A204.1 (cell line): ENCODE measurements at regions not wholly inside any gene's neighbourhood (a gene's known extent, or its start where the extent isn't known, plus 50 kb on each side); places are given as distances from the start of the nearest gene placed in this dataset.
A peak's percentile ranks its signal among the peaks of the same experiment; 100 is the strongest.

ENCODE experiments used
- FAIRE-seq: peaks from 2 replicates; lab custom pipeline; 2012; peaks lifted over from hg19 to GRCh38; lab: Jason Lieb, UNC

- no peak for FAIRE-seq
Observed at GRCh38 chr9:38154501-38155421, 85.7 kb upstream of the SHB start.

GRCh38 chr9:38153910-38154291 lies 84.9 kb upstream of the SHB start:
- FAIRE-seq, result no peak

DNA sequence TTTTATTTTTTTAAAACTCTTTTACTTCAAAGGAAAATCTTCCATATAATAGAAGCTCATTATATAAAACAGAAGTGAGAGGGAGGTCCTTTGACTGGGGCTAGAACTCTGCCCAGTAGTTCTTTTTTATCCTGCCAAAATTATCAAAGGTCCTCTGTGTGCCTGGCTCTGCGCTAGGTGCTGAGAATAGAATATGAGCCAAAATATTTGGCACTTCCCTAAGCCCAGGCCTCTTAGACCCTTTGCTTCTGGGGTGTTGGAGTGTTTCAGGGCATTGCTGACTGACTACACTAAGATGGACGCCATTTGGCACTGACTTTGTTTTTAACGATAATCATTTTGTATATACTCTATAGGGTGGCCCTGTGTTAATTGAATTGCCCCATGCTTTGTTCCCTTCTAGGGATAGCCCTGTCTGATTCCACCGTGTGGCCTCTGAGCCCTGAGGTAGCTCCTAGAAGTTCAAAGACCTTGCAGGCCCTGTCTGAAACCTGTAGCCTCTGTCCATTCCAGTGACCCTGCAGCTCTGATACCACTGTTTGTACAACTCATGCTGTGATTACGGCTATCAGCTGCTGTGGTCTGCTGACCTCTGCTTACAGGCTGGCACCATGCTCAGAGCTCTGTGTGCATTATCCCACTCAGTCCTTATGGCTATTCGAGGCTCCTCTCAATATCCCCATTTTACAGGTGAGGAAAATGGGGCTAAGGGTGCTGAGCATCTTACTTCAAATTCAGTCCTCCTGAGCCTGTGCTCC lies 84.3 kb upstream of the SHB start:
- no peak for FAIRE-seq

- no peak for FAIRE-seq
Observed at GRCh38 chr9:38149647-38150046, 80.6 kb upstream of the SHB start.

- FAIRE-seq, result no peak
Observed at GRCh38 chr9:38146844-38147243, 77.8 kb upstream of the SHB start.

- no peak for FAIRE-seq
Observed at GRCh38 chr9:38145526-38146053, 76.6 kb upstream of the SHB start.

DNA sequence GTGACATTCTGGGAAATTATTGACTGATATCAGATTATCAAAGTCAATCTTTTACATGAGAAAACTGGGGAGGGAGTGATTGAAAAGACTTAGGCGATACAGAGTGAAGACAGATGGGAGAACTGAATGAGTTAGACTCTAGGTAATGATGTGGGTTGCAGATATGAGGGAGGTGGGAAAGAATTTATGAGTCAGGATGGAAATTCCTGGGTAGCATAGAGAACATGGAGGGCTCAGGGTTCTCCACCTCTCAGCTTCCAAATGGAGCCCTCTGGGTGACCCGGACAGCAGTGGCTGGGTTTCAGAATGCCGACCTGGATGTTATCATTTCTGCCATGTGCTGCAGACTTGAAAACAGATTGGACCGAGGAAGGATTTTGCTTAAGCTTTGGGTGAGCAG lies 75.4 kb upstream of the SHB start:
- FAIRE-seq, result no peak

DNA sequence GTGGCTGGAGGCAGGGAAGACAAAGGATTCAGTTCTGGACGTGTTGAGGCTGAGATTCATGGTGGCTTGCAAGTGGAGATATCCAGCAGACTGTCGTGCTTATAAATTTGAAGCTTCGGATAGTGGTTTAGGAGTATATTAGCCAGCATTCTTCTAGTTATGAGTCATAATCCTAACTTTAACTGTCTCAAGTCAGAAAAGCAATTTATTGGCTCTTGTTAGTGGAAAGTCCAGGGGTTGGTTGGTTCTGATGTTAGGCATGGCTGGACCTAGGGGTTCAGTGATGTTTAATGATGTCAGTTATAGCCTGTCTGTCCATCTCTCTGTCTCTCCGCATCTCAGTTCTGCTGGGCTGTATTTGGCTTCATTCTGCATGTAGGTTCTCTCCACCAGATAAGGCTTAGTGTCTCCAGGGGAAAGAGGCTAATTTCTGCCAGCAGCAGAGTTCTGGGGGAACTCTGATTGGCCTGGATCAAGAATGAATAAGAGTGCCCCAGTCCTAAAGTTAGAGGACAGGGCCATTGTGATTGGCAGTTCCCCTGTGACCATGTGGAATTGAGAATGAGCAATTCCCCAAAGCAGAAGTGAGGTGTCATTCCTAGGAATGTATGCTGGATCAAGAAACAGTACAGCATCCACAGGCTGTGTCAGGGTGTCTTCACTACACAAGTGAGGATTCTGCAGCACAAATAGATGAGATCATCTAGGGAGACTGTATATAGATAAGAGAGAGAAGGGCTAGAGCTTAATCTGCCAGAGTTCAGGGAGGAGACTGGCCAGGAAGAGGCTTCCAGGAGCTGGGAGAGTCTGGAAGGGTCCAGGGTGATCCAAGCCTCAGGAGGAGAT lies 72.9 kb upstream of the SHB start:
- FAIRE-seq, result no peak

DNA sequence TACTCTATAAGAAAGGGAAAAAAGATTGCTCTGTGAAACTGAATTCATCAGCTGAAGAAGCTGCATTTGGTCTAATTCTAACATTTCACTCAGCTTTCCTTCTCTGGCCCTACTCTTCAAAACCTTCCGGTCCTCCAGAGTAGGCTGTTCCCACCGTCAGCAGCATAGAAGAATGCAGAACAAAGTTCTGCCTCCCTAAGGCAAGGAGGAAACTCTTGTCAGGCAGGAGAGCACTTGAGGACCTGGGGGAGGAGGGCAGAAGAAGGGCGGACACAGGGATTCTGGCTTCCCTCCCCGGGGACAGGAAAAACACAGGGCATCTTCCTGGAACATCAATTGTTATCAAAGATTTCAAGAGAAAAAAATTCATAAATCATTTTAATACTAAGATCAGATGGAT lies 69.2 kb upstream of the SHB start:
- FAIRE-seq, result no peak

DNA sequence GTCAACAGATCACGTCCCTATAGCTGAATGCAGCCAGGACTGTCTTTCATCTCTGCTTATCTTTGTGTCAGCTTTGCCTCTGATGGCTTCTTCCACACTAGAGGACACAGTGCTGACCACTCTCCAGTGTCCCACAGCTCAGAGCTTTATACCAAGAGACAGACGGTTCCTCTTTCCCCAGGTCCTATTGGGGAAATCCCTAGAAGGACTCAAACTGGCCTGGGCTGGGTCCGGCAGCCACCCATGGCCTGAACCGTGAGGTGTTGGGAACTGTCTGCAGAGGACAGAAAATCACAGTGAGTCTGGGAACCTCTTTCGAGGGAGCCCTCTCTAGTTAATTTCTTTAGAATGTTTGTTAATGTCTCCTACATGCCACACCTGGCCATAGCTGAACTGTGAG lies 68.3 kb upstream of the SHB start:
- no peak for FAIRE-seq

- FAIRE-seq, result no peak
Observed at GRCh38 chr9:38136386-38136785, 67.4 kb upstream of the SHB start.

GRCh38 chr9:38134611-38135237 lies 65.7 kb upstream of the SHB start:
- FAIRE-seq, result no peak

- FAIRE-seq, result peak; percentile 61
Observed at GRCh38 chr9:38133595-38133994, 64.6 kb upstream of the SHB start.

DNA sequence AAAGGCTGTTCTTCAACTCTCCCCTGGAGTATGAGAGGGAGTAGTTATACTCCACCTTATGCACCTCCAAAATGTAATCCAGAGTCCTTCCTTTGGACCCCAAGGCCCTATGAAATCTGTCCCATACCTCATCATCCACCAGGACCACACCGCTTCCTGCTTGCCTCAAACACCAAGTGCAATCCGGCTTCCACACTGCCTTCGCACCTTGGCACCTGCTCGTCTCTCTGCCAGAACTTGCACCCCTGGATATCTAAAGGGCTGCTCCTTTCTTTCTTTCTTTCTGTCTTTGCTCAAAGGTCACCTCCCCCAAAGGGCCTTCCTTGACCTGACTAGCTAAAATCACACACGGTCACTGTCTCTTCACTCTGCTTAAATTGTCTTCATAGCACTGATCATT lies 63.9 kb upstream of the SHB start:
- FAIRE-seq, result no peak

GRCh38 chr9:38131729-38132128 lies 62.7 kb upstream of the SHB start:
- FAIRE-seq, result no peak

GRCh38 chr9:38130724-38131123 lies 61.7 kb upstream of the SHB start:
- no peak for FAIRE-seq

GRCh38 chr9:38129366-38129765 lies 60.3 kb upstream of the SHB start:
- no peak for FAIRE-seq

DNA sequence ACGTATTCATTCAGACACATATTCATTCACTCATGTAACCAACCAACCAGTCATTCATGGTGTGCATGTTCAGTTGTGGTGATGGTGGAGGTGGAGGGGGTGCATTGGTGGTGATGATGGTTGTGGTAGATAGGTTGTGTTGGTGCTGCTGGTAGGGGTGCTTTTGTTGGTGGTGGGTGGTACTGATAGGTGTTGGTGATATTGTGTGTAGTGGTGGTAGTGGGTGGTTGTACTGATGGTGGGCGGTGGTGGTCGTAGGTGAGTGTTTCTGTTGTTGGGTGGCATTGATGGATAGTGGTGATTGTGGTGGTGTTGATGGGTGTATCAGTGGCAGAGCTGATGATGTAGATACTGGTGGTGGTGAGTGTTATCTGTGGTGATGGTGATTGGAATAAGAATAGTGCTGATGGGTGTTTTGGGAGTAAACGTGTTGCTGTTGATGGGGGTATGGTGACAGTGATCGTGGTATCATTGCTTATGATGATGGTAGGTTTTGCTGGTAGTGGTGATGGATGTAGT lies 59.8 kb upstream of the SHB start:
- no peak for FAIRE-seq

- FAIRE-seq, result no peak
Observed at GRCh38 chr9:38127271-38127839, 58.3 kb upstream of the SHB start.

GRCh38 chr9:38126730-38127129 lies 57.7 kb upstream of the SHB start:
- no peak for FAIRE-seq

DNA sequence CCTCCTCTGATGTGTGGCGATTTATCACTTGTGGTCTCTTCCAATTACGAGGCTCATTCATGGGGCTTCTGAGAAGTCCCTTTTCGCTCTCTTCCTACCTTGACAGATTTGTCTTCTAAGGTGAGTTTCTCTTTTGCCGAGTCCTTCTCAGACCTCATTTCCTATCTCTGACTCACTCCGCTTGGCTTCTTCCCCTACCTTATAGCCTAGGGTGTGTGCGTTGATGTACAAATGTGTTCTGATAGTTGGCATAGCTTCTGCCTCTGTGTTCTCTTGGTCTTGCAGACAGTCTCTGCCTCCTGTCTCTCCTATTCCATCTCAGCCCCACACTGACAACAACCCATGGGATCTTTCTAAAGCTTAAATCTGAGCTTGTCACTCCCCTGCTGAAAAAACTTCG lies 56.9 kb upstream of the SHB start:
- no peak for FAIRE-seq
